ENCODE measurements at regions not wholly inside any gene's neighbourhood (a gene's known extent, or its start where the extent isn't known, plus 50 kb on each side); places are given as distances from the start of the nearest gene placed in this dataset.
"Not testable (repeated sequence)": the region's sequence is repeated elsewhere in the genome, so short reads cannot be mapped to it uniquely, and the experiment has no call there.

GRCh38 chr5:174935854-174936474 lies 211.6 kb downstream of the MSX2 start:
- H3K9ac ChIP-seq (ENCODE audit: low read length): no peak overlapping the region
- no peaks in the 10 kb centered on the region for H3K9me3 ChIP-seq (ENCODE audit: low read length)
- TF ChIP-seq CTCF (IDR thresholded peaks at IDR 0.05; ENCODE audit: low read length) (peak; percentile 90), EZH2 (IDR thresholded peaks at IDR 0.05; ENCODE audit: borderline replicate concordance, low read length) (no peak)
- no peaks in the 10 kb centered on the region for H4K20me1 ChIP-seq (ENCODE audit: insufficient read depth, low read length)
- H3K9me2 ChIP-seq (ENCODE audit: low read depth, low read length): no peaks in the 10 kb centered on the region
- H3F3A ChIP-seq (ENCODE audit: insufficient read depth, low read length): no peaks in the 10 kb centered on the region
- H3K4me2 ChIP-seq (ENCODE audit: low read length): no peak overlapping the region
- H3K27ac ChIP-seq (ENCODE audit: low read depth, low read length, poor library complexity, severe bottlenecking): no peak overlapping the region
- no peaks in the 10 kb centered on the region; the same call in 1 of the 2 replicates for H3K27me3 ChIP-seq (ENCODE audit: insufficient read depth, low read length)
- no peaks in the 10 kb centered on the region for H3K79me2 ChIP-seq (ENCODE audit: insufficient read depth, low read length)
- H3K4me3 ChIP-seq (ENCODE audit: low read depth, low read length, poor library complexity, severe bottlenecking): no peak overlapping the region
- no peaks in the 10 kb centered on the region for H3K36me3 ChIP-seq (ENCODE audit: insufficient read depth, low read length)
- H3K4me1 ChIP-seq (ENCODE audit: insufficient read depth, low read length, severe bottlenecking): no peaks in the 10 kb centered on the region
- H2AFZ ChIP-seq (ENCODE audit: low read length): no peak overlapping the region

GRCh38 chr5:174931033-174931432 lies 206.7 kb downstream of the MSX2 start:
- H3K4me3 ChIP-seq (ENCODE audit: low read depth, low read length, poor library complexity, severe bottlenecking); H3K9me3 ChIP-seq (ENCODE audit: low read length); H3K27me3 ChIP-seq (ENCODE audit: insufficient read depth, low read length); H3K36me3 ChIP-seq (ENCODE audit: insufficient read depth, low read length); H3K9ac ChIP-seq (ENCODE audit: low read length); H3K27ac ChIP-seq (ENCODE audit: low read depth, low read length, poor library complexity, severe bottlenecking); H3K9me2 ChIP-seq (ENCODE audit: low read depth, low read length); H2AFZ ChIP-seq (ENCODE audit: low read length); H4K20me1 ChIP-seq (ENCODE audit: insufficient read depth, low read length); H3K4me2 ChIP-seq (ENCODE audit: low read length); H3F3A ChIP-seq (ENCODE audit: insufficient read depth, low read length); H3K4me1 ChIP-seq (ENCODE audit: insufficient read depth, low read length, severe bottlenecking); H3K79me2 ChIP-seq (ENCODE audit: insufficient read depth, low read length): not testable (repeated sequence)

GRCh38 chr5:174925586-174925985 lies 201.2 kb downstream of the MSX2 start:
- Histone ChIP-seq H3K9ac (ENCODE audit: low read length) (no peak overlapping the region), H3K27me3 (ENCODE audit: insufficient read depth, low read length) (no peaks in the 10 kb centered on the region; the same call in 1 of the 2 replicates), H3K4me3 (ENCODE audit: low read depth, low read length, poor library complexity, severe bottlenecking) (no peak overlapping the region), H3F3A (ENCODE audit: insufficient read depth, low read length) (no peaks in the 10 kb centered on the region), H3K79me2 (ENCODE audit: insufficient read depth, low read length) (no peaks in the 10 kb centered on the region), H4K20me1 (ENCODE audit: insufficient read depth, low read length) (no peaks in the 10 kb centered on the region), H2AFZ (ENCODE audit: low read length) (no peak overlapping the region), H3K9me2 (ENCODE audit: low read depth, low read length) (no peaks in the 10 kb centered on the region), H3K36me3 (ENCODE audit: insufficient read depth, low read length) (no peaks in the 10 kb centered on the region), H3K27ac (ENCODE audit: low read depth, low read length, poor library complexity, severe bottlenecking) (no peak overlapping the region), H3K4me1 (ENCODE audit: insufficient read depth, low read length, severe bottlenecking) (no peaks in the 10 kb centered on the region), H3K9me3 (ENCODE audit: low read length) (no peaks in the 10 kb centered on the region), H3K4me2 (ENCODE audit: low read length) (no peak overlapping the region)
- TF ChIP-seq EZH2 (IDR thresholded peaks at IDR 0.05; ENCODE audit: borderline replicate concordance, low read length) (no peak), CTCF (IDR thresholded peaks at IDR 0.05; ENCODE audit: low read length) (no peak)

- Histone ChIP-seq H3F3A (ENCODE audit: insufficient read depth, low read length) (no peaks in the 10 kb centered on the region), H3K36me3 (ENCODE audit: insufficient read depth, low read length) (no peaks in the 10 kb centered on the region), H3K9ac (ENCODE audit: low read length) (no peak overlapping the region), H2AFZ (ENCODE audit: low read length) (no peak overlapping the region), H3K9me2 (ENCODE audit: low read depth, low read length) (no peaks in the 10 kb centered on the region), H3K4me2 (ENCODE audit: low read length) (no peak overlapping the region), H3K9me3 (ENCODE audit: low read length) (no peaks in the 10 kb centered on the region), H3K4me1 (ENCODE audit: insufficient read depth, low read length, severe bottlenecking) (no peaks in the 10 kb centered on the region), H3K27ac (ENCODE audit: low read depth, low read length, poor library complexity, severe bottlenecking) (no peak overlapping the region), H4K20me1 (ENCODE audit: insufficient read depth, low read length) (no peaks in the 10 kb centered on the region), H3K4me3 (ENCODE audit: low read depth, low read length, poor library complexity, severe bottlenecking) (no peak overlapping the region), H3K27me3 (ENCODE audit: insufficient read depth, low read length) (no peaks in the 10 kb centered on the region; the same call in 1 of the 2 replicates), H3K79me2 (ENCODE audit: insufficient read depth, low read length) (no peaks in the 10 kb centered on the region)
- TF ChIP-seq CTCF (IDR thresholded peaks at IDR 0.05; ENCODE audit: low read length) (no peak), EZH2 (IDR thresholded peaks at IDR 0.05; ENCODE audit: borderline replicate concordance, low read length) (no peak)
Observed at GRCh38 chr5:174922955-174923354, 198.6 kb downstream of the MSX2 start.

Measured in OCI-LY1 (cell line).